Karpas-422 (cell line): ENCODE measurements at regions not wholly inside any gene's neighbourhood (a gene's known extent, or its start where the extent isn't known, plus 50 kb on each side); places are given as distances from the start of the nearest gene placed in this dataset.

Source experiments
- DNase-seq: peaks from one replicate; pipeline ENCODE4 v3.0.0-alpha.2; 2015
- H2AFZ ChIP-seq: fragments of 200-600 bp; sonication (generic); 2 replicates; pipeline ENCODE4 v1.6.1; 2014; ENCODE audit warnings: antibody characterized with exemption, low read length, mixed read lengths
- H3K27ac ChIP-seq: fragments of 200-600 bp; sonication (generic); 2 replicates; pipeline ENCODE4 v1.5.1; 2014; ENCODE audit warnings: mild to moderate bottlenecking, low read length, moderate library complexity
- H3K27me3 ChIP-seq: fragments of 200-600 bp; sonication (generic); 2 replicates; pipeline ENCODE4 v1.6.1; 2014; ENCODE audit warnings: low read length, mixed read lengths
- H3K36me3 ChIP-seq: fragments of 200-600 bp; sonication (generic); 2 replicates; pipeline ENCODE4 v1.6.1; 2014; ENCODE audit warnings: low read length, mixed read lengths; ENCODE audit not compliant: insufficient read depth
- H3K4me1 ChIP-seq: fragments of 200-600 bp; sonication (generic); 2 replicates; pipeline ENCODE4 v1.6.1; 2014; ENCODE audit warnings: mild to moderate bottlenecking, low read length, mixed read lengths
- H3K4me2 ChIP-seq: fragments of 200-600 bp; sonication (generic); 2 replicates; pipeline ENCODE4 v1.6.1; 2014; ENCODE audit warnings: low read length, low read depth, mild to moderate bottlenecking; ENCODE audit not compliant: poor library complexity, severe bottlenecking
- H3K4me3 ChIP-seq: fragments of 200-600 bp; sonication (generic); 2 replicates; pipeline ENCODE4 v1.5.1; 2014; ENCODE audit warnings: mild to moderate bottlenecking, antibody characterized with exemption, low read length, mixed read lengths
- H3K79me2 ChIP-seq: fragments of 200-600 bp; sonication (generic); 2 replicates; pipeline ENCODE4 v1.6.1; 2014; ENCODE audit warnings: mild to moderate bottlenecking, low read length, mixed read lengths
- H3K9ac ChIP-seq: fragments of 200-600 bp; sonication (generic); 2 replicates; pipeline ENCODE4 v1.6.0; 2014; ENCODE audit warnings: low read length
- H3K9me2 ChIP-seq: fragments of 200-600 bp; sonication (generic), shearing (Covaris generic); replicated peaks from 2 replicates; pipeline ENCODE4 v1.6.0; 2014; ENCODE audit warnings: mild to moderate bottlenecking, low read length, moderate library complexity; ENCODE audit not compliant: insufficient read depth
- H3K9me3 ChIP-seq: fragments of 300-700, 200-600 bp; sonication (generic); 2 replicates; pipeline ENCODE4 v1.6.1; 2014; ENCODE audit warnings: low read length, mixed read lengths
- H4K20me1 ChIP-seq: fragments of 200-600 bp; sonication (generic); 2 replicates; pipeline ENCODE4 v1.6.1; 2014; ENCODE audit warnings: mild to moderate bottlenecking, antibody characterized with exemption, low read length, low read depth; ENCODE audit not compliant: insufficient read depth

DNA sequence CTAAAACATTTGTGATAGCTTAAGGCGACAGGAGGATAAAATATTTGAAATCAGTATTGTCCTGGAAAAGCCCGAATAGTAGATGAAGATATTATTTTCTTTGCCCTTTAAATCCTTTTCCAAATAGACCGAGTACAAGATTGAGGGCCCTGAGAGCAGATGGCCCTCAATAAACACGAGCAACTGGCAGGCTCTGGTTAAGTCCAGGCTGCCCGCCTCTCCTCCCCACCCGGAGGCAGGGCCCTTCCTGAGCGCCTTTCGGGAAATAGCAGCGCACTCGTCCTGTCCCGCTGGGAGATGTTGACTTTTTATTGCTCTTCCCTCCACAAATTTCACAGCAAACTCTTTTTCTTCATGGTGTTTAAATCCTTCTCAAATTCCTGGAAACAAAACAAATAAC is 50.8 kb upstream of the MAX start:
- no peaks in the 10 kb centered on the region for H3K9me3 ChIP-seq
- H3K27ac ChIP-seq, result no peak overlapping the region
- H3K27me3 ChIP-seq, result no peaks in the 10 kb centered on the region
- H3K36me3 ChIP-seq, result no peaks in the 10 kb centered on the region
- no peak for DNase-seq
- no peaks in the 10 kb centered on the region for H3K9me2 ChIP-seq
- no peaks in the 10 kb centered on the region for H3K79me2 ChIP-seq
- H3K4me3 ChIP-seq, result no peak overlapping the region
- H3K4me1 ChIP-seq, result peaks cover 13% of the 10 kb centered on the region
- H3K4me2 ChIP-seq, result no peak overlapping the region
- H2AFZ ChIP-seq, result no peak overlapping the region
- H3K9ac ChIP-seq, result no peak overlapping the region
- H4K20me1 ChIP-seq, result no peaks in the 10 kb centered on the region

DNA sequence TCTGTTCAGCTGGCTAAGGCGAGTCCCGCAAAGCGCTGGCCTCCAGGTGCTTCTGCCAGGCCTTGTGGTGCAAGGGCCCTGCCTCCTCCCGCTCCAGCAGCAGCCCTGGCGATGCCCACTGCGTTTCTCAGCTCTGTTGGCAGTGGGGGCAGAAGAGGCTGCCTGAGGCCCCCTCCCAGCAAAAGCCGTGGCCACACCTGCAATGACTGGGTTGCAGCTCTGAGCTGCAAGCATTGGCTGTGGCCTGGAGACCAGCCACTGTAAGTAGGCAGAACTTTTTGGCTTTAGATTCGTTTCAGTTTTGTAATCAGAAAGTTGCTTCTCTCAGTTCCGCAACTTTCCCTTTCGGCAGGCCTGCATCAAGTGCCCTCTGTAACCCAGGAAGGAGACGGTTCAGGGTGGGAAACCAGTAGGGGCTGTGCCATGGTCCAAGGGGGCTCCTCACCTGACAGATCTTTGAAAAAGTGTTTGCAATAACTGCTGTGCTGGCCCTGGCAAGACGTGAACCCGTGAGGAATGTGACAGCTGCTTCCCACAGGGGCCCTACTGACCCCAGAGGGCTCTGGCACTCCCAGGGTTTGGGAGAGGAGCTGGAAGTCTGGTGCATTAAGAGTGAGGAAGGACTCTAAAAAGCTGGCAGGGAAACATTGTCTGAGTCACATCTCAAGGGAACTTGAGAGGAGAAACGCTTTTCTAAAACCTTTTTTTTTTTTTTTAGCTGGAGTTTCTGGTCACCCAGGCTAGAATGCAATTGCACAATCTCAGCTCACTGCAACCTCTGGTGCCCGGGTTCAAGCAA is 54.5 kb upstream of the MAX start:
- peak; percentile 53 for DNase-seq
- no peaks in the 10 kb centered on the region for H3K27me3 ChIP-seq
- no peaks in the 10 kb centered on the region for H3K36me3 ChIP-seq
- H3K9ac ChIP-seq, result peak overlapping the region; percentile 54
- no peaks in the 10 kb centered on the region for H3K9me3 ChIP-seq
- H3K9me2 ChIP-seq, result no peaks in the 10 kb centered on the region
- no peaks in the 10 kb centered on the region for H3K79me2 ChIP-seq
- peak overlapping the region; percentile 89 for H2AFZ ChIP-seq
- peak overlapping the region; percentile 45 for H3K4me2 ChIP-seq
- H3K27ac ChIP-seq, result no peak overlapping the region
- peaks cover 32% of the 10 kb centered on the region for H3K4me1 ChIP-seq
- no peak overlapping the region; the same call in 1 of the 2 replicates for H3K4me3 ChIP-seq
- no peaks in the 10 kb centered on the region for H4K20me1 ChIP-seq

DNA sequence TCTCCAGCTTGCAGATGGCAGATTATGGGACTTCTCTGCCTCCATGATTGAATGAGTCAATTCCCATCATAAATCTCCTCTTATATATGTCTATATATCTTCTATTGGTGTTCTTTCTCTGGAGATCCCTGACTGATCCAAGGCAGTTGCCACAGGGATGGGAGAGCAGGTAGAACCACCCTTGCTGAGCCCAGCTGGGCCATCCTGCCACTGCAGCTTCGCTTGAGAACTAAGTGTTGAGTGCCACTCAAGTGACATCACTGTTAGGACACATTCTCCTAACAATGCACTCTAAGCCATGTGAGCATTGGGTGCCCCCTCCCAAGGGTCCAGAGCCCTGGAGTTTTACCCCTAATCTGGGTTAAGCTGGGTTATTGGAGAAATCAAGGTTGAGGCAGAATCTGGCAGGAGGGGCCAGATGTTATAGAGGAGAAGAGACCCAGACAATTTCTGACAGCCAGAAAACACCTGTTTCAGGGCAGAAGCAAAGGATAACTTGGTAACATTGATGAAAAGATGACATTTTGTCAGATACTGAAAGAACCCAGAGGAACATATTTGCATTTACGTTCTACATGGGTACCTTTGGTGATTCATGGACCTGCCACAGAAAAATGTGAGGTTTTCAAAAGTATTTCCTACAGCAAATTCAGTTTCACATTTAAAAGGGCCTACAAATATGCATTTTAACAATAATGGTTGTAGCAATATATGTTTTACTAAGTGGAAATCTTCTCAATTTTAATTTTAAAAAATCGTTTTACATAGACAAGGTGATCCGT is 57.2 kb upstream of the MAX start:
- H3K9me3 ChIP-seq, result no peaks in the 10 kb centered on the region
- peak overlapping the region; percentile 83 for H3K27ac ChIP-seq
- H2AFZ ChIP-seq, result peak overlapping the region; percentile 77
- DNase-seq, result peak; percentile 80
- H3K9ac ChIP-seq, result peak overlapping the region; percentile 56
- peak overlapping the region; percentile 65 for H3K4me2 ChIP-seq
- no peaks in the 10 kb centered on the region for H4K20me1 ChIP-seq
- H3K27me3 ChIP-seq, result no peaks in the 10 kb centered on the region
- H3K9me2 ChIP-seq, result no peaks in the 10 kb centered on the region
- H3K4me3 ChIP-seq, result peak overlapping the region; percentile 43
- H3K36me3 ChIP-seq, result no peaks in the 10 kb centered on the region
- peaks cover 36% of the 10 kb centered on the region for H3K4me1 ChIP-seq
- H3K79me2 ChIP-seq, result no peaks in the 10 kb centered on the region

DNA sequence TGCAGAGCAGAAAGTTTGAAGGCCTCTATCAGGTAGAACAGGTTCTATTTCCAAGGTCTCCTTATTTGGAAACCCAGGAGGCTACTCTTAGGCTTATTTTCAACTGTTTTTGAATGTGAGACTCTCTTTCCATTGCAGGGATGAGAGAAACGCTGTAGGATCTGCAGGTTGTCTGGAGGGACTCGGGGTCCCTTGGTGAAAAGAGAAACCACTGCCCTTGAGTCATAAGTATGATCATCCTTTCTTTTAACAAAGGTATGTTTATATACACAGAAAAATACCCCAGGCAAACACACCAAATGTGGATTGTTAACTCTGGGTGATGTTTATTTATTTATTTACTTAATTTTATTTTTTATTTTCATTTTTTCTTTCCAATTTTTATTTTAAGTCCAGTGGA is 57.8 kb upstream of the MAX start:
- Histone ChIP-seq H3K9ac (peak overlapping the region; percentile 56), H3K79me2 (no peaks in the 10 kb centered on the region), H3K4me2 (peak overlapping the region; percentile 65), H3K9me3 (no peaks in the 10 kb centered on the region), H3K4me3 (peak overlapping the region; percentile 43), H3K27ac (peak overlapping the region; percentile 83), H3K36me3 (no peaks in the 10 kb centered on the region), H3K4me1 (peaks cover 40% of the 10 kb centered on the region), H2AFZ (peak overlapping the region; percentile 77), H3K9me2 (no peaks in the 10 kb centered on the region), H4K20me1 (no peaks in the 10 kb centered on the region), H3K27me3 (no peaks in the 10 kb centered on the region)
- DNase-seq, result no peak

DNA sequence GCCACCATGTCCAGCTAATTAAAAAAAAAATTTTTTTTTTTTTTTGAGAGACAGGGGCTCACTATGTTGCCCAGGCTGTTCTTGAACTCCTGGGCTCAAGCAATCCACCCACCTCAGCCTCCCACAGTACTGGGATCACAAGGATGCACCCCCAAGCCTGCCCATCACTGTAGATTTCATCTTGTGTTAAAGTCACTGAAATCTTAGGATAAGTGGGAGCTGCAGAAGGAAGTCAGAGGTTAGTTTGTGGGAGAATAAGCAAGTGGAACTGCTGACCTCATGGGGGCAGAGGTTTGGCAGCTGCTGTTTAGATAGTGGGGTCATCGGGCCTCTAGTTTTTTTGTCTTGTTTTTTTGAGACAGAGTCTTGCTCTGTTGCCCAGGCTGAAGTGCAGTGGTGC is 59.7 kb upstream of the MAX start:
- no peaks in the 10 kb centered on the region for H4K20me1 ChIP-seq
- H3K27me3 ChIP-seq, result no peaks in the 10 kb centered on the region
- DNase-seq, result no peak
- H3K36me3 ChIP-seq, result no peaks in the 10 kb centered on the region
- H3K79me2 ChIP-seq, result no peaks in the 10 kb centered on the region
- H3K4me2 ChIP-seq, result no peak overlapping the region
- H3K9ac ChIP-seq, result no peak overlapping the region
- H2AFZ ChIP-seq, result no peak overlapping the region
- peaks cover 37% of the 10 kb centered on the region for H3K4me1 ChIP-seq
- no peak overlapping the region for H3K27ac ChIP-seq
- H3K4me3 ChIP-seq, result no peak overlapping the region
- no peaks in the 10 kb centered on the region for H3K9me2 ChIP-seq
- no peaks in the 10 kb centered on the region for H3K9me3 ChIP-seq

DNA sequence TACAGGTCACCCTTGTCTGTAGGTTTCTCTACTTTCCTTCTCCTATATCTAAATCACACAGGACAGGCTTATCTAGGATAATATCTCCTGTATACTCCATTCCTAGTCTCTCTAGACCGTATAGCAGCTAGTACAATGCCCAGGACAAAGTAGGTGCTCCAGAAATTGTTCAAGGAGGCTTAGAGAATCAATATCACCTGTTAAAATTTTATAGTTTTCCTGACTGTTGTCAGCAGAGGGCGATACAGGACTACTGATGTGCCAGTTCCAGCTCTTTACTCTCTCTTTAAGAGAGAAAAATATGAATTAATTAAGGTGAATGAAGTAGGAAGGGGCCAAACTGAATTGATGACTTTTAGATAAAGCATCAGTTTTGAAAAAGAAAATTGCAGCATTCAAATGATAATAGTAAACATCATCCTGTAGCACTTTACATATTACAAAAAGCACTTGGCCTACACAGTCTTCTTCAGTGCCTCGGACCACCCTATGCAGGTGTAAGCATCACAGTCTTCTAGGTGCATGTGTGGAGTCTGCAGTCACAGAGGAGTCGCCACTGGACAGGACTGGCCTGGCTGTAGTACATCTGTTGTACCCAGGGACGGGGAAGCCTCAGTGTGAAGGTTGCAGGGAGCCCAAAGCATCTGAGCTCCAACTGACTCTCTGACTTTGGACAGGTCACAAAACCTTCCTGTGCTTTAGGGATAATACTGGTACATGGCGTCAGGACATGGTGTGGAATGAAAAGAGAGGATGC is 61.9 kb upstream of the MAX start:
- H3K27ac ChIP-seq, result no peak overlapping the region
- DNase-seq, result peak; percentile 92
- no peaks in the 10 kb centered on the region for H3K9me3 ChIP-seq
- H3K36me3 ChIP-seq, result no peaks in the 10 kb centered on the region
- H3K9ac ChIP-seq, result no peak overlapping the region
- no peaks in the 10 kb centered on the region for H3K79me2 ChIP-seq
- H2AFZ ChIP-seq, result no peak overlapping the region
- H3K9me2 ChIP-seq, result no peaks in the 10 kb centered on the region
- H3K4me3 ChIP-seq, result no peak overlapping the region
- H4K20me1 ChIP-seq, result no peaks in the 10 kb centered on the region
- no peaks in the 10 kb centered on the region for H3K27me3 ChIP-seq
- H3K4me1 ChIP-seq, result peaks cover 51% of the 10 kb centered on the region
- H3K4me2 ChIP-seq, result no peak overlapping the region

DNA sequence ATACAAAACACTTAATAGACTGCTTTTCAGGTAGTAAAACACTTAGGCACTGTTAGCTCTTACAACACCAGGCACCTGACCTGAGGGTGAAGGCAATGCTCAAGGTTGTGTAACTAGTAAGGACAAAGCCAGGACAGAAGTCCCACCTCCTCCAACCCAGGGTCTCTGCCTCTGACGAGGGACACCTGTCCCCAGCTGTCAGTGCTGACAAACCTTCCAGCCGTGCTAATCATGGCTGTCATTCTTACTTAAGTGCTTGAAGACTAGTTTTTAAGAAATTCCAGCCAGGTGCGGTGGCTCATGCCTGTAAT is 62.5 kb upstream of the MAX start:
- Histone ChIP-seq H2AFZ (no peak overlapping the region), H3K36me3 (no peaks in the 10 kb centered on the region), H3K4me2 (no peak overlapping the region), H3K27ac (no peak overlapping the region), H4K20me1 (no peaks in the 10 kb centered on the region), H3K4me1 (peaks cover 49% of the 10 kb centered on the region), H3K27me3 (no peaks in the 10 kb centered on the region), H3K9me3 (no peaks in the 10 kb centered on the region), H3K79me2 (no peaks in the 10 kb centered on the region), H3K9ac (no peak overlapping the region), H3K4me3 (no peak overlapping the region), H3K9me2 (no peaks in the 10 kb centered on the region)
- no peak for DNase-seq

DNA sequence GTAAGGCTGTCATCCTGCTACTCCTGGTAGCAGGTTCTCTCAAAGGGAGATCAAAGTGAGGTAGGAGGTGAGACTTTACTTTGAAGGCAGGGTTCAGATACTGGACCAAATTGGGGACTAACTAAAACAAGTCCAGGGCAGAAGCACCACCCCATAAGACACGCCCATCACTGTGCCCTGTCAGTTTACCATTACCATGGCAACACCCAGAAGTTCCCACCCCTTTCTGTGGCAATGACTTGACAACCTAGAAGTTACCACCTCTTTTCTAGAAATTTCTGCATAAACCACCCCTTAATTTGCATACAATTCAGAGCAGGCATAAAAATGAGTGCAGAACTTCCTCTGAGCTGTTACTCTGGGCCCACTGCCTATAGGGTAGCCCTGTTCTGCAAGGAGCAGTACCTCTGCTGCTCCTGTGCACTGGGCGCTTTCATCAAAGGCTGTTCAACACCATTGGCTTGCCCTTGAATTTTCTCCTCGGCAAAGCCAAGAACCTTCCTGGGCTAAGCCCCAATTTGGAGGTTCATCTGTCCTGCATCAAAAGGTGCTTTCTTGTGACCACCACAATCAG is 64.8 kb upstream of the MAX start:
- Histone ChIP-seq H3K4me3 (no peak overlapping the region), H3K36me3 (no peaks in the 10 kb centered on the region), H3K4me2 (no peak overlapping the region), H3K27ac (peak overlapping the region; percentile 15; the same call in 1 of the 2 replicates), H3K27me3 (no peaks in the 10 kb centered on the region), H4K20me1 (no peaks in the 10 kb centered on the region), H3K9ac (no peak overlapping the region), H3K9me2 (no peaks in the 10 kb centered on the region), H3K79me2 (no peaks in the 10 kb centered on the region), H2AFZ (no peak overlapping the region; the same call in 1 of the 2 replicates), H3K4me1 (peaks cover 50% of the 10 kb centered on the region), H3K9me3 (no peaks in the 10 kb centered on the region)
- DNase-seq, result peak; percentile 94
